ENCODE measurements at regions not wholly inside any gene's neighbourhood (a gene's known extent, or its start where the extent isn't known, plus 50 kb on each side); places are given as distances from the start of the nearest gene placed in this dataset.
A peak's percentile ranks its signal among the peaks of the same experiment; 100 is the strongest.

DNA sequence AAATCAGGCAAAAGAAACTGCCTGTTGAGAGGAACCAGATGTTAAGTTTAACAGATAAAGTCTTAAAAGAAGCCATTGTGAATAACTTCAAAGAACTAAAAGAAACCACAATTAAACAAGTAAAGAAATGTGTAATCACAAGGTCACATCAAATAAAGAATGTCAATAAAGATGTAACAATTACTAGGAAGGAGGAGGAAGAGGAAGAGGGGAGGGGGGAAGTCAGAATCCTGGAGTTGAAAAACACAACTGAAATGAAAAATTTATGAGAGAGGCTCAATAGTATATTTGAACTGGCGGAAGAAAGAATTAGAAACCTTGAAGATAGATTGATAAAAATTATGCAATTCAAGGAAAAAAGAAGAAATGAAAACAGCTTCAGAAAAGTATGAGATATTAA, 88.4 kb upstream of the CRIM1 start:
- peaks cover 4% of the 10 kb centered on the region for H3K27me3 Mint-ChIP-seq
- H3K27ac Mint-ChIP-seq = no peak overlapping the region
- ChIA-PET POLR2A (no interaction called here), CTCF (no interaction called here)
- H3K9me3 Mint-ChIP-seq = peaks cover 16% of the 10 kb centered on the region
- no peak for DNase-seq
- no peak overlapping the region for H3K4me3 Mint-ChIP-seq
- H3K4me1 Mint-ChIP-seq = peaks cover 12% of the 10 kb centered on the region
- H3K36me3 Mint-ChIP-seq (ENCODE audit: low read depth) = peaks cover 9% of the 10 kb centered on the region

DNA sequence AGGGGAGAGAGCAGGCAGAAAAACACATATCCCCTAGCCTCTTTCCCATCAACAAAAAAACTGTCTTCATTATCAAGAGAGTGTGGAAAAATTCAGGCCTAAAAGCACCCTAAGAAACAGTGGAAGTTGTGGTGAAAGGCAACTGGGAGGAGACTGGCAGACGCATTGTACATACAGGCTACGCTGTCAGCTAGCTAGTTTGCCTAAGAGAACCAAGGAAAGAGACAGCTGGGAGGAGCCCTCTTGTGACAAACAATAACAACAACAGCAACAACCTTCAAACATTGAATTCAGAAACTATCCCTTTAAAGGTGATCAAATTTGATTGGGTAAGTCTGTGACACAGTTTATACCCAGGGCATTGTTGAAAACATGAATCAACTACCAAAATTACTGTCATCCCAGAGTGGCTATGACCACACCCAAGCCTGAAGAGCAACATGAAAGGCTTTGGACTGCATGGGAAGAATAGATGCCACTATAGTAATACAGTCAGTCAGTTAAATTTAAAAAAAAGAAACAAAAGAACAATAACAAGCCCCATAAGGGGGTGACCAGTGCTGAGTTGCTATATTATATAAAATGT, 88.9 kb upstream of the CRIM1 start:
- DNase-seq = no peak
- ChIA-PET CTCF (interaction anchor here (0.6 kb wide), 1 partner anchor 320 kb away, joined by 3 read pairs; no protein-coding TSS in a partner anchor), POLR2A (no interaction called here)
- H3K4me3 Mint-ChIP-seq = no peak overlapping the region
- peaks cover 4% of the 10 kb centered on the region for H3K27me3 Mint-ChIP-seq
- H3K4me1 Mint-ChIP-seq = peaks cover 12% of the 10 kb centered on the region
- no peak overlapping the region for H3K27ac Mint-ChIP-seq
- H3K9me3 Mint-ChIP-seq = peaks cover 16% of the 10 kb centered on the region
- peaks cover 9% of the 10 kb centered on the region for H3K36me3 Mint-ChIP-seq (ENCODE audit: low read depth)

DNA sequence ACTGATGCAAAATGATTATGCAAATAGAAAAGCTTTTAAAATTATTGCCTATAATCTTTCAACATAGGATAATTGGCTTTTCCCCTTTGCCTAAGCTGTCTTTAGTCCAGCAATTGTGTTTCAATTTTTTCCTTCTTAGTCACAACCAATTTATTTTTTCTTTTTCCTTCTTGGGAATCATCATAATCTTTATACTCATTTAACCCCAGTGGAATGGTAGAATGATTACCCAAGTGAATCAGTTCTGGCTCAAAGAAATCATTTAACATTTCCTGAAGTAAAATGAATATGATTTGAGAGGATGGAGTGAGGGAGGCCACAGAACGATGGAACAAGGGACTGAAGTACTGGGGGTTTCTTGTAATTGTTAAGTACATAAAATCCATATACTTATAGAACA, 93.0 kb upstream of the CRIM1 start:
- POLR2A ChIA-PET = no interaction called here
- H3K27ac Mint-ChIP-seq = no peak overlapping the region

DNA sequence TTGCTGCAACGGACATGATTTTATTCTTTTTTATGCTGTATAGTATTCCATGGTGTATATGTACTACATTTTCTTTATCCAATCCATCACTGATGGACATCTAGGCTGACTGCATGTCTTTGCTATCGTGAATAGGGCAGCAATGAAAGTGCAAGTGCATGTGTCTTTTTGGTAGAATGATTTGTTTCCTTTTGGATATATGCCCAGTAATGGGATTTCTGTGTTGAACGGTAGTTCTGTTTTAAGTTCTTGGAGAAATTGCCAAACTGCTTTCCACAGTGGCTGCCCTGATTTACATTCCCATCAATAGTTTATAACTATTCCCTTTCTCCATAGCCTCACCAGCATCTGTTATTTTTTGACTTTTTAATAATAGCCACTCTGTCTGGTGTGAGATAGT, 99.7 kb upstream of the CRIM1 start:
- POLR2A ChIA-PET = no interaction called here

More for the DNA sequence above, 93.0 kb upstream of the CRIM1 start:
- Mint-ChIP-seq H3K4me3 (no peak overlapping the region), H3K27me3 (peaks cover 7% of the 10 kb centered on the region), H3K36me3 (ENCODE audit: low read depth) (peaks cover 9% of the 10 kb centered on the region), H3K9me3 (peaks cover 17% of the 10 kb centered on the region), H3K4me1 (peaks cover 2% of the 10 kb centered on the region)
- CTCF ChIA-PET = no interaction called here
- no peak for DNase-seq

DNA sequence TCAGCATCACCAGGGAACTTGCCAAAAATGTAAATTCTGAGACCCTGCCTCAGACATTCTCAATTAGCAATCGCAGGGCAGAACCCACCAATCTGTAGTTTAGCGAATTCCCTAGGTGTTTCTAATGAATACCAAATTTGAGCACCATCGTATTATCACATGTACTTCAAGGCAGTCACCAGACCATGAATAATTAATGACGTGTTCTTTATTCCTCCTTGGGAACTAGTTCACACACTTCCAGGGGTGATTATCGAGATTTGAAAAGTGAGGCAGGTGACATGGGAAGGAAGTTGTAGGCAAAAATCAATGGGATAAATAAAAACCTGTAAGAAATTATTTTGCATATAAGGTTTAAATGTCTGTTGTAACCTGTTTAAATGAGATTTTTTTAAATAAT, 102.5 kb upstream of the CRIM1 start:
- H3K4me1 Mint-ChIP-seq = peaks cover 3% of the 10 kb centered on the region
- no peak for DNase-seq
- H3K9me3 Mint-ChIP-seq = peaks cover 4% of the 10 kb centered on the region
- H3K36me3 Mint-ChIP-seq (ENCODE audit: low read depth) = peaks cover 8% of the 10 kb centered on the region
- H3K4me3 Mint-ChIP-seq = no peak overlapping the region
- ChIA-PET POLR2A (no interaction called here), CTCF (no interaction called here)
- H3K27me3 Mint-ChIP-seq = peaks cover 32% of the 10 kb centered on the region
- no peak overlapping the region for H3K27ac Mint-ChIP-seq

More for the DNA sequence above, 99.7 kb upstream of the CRIM1 start:
- Mint-ChIP-seq H3K4me1 (no peaks in the 10 kb centered on the region), H3K36me3 (ENCODE audit: low read depth) (no peaks in the 10 kb centered on the region), H3K4me3 (no peak overlapping the region), H3K9me3 (peaks cover 2% of the 10 kb centered on the region), H3K27me3 (peaks cover 30% of the 10 kb centered on the region), H3K27ac (no peak overlapping the region)
- DNase-seq = no peak
- CTCF ChIA-PET = no interaction called here

DNA sequence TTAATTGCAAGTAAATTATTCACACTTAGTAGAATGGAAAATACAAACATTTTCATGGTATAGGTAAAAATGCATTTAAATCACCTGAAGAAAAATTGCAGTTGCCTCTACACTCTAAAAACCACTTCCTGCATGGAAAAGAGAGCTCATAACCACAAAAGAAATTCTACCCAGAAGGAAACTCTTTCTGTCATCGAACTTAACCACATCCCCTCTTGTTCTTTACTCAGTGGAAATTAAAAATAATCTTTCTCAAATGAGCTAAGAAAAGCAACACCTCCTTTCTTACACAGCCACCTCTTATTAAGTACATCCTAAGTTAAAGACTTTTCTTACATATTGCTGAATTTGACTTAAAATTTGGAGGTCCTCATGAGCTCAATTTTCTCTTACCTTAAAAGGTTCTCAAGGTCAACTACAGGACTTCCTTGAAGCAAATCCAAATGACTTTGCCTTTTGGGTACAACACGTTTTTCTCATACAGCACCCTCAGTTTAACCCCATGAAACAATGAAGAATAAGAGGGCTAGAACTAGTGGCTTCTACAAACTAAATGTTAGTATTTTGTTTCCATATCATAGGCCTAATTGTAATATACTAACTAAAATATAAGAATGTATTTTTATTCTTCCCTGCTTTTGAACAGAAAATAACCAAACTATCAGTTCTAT, 109.1 kb upstream of the CRIM1 start:
- Mint-ChIP-seq H3K36me3 (ENCODE audit: low read depth) (peaks cover 27% of the 10 kb centered on the region), H3K9me3 (peaks cover 9% of the 10 kb centered on the region), H3K27me3 (peaks cover 11% of the 10 kb centered on the region), H3K4me3 (peak overlapping the region; percentile 52), H3K4me1 (peaks cover 63% of the 10 kb centered on the region), H3K27ac (peak overlapping the region; percentile 92)
- ChIA-PET POLR2A (interaction anchor here (0.6 kb wide), 1 partner anchor 99 kb away, joined by 3 read pairs; no protein-coding TSS in a partner anchor), CTCF (interaction anchor here (0.8 to 1.7 kb wide), 3 partner anchors 10 to 19 kb away, joined by 3 to 4 read pairs (median 3); no protein-coding TSS in a partner anchor)
- peak; percentile 48 for DNase-seq

DNA sequence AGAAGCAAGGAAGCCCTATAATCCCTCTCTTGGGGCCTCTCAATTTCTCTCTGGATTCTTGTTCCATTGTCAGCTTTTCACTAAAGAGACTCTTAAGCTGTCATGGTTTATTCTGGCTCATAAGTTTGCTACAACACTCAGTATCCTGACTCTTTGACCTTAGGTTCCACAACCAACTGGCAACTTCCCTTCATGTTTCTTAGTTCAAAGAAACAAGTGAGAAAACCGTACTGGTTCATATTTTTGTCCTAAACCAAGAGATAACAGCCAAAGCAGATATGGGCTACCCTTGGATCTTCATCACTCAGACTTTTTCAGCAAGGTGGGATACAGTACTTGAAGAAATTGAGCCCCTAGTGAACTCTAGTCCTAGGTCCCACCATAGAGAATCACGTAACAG, 109.9 kb upstream of the CRIM1 start:
- H3K27me3 Mint-ChIP-seq = peaks cover 8% of the 10 kb centered on the region
- peaks cover 71% of the 10 kb centered on the region for H3K4me1 Mint-ChIP-seq
- H3K27ac Mint-ChIP-seq = peak overlapping the region; percentile 92
- CTCF ChIA-PET = interaction anchor here (1.0 to 1.7 kb wide), 2 partner anchors 9 to 11 kb away, joined by 3 to 4 read pairs; no protein-coding TSS in a partner anchor
- no peak for DNase-seq
- peaks cover 9% of the 10 kb centered on the region for H3K9me3 Mint-ChIP-seq
- peak overlapping the region; percentile 27 for H3K4me3 Mint-ChIP-seq
- H3K36me3 Mint-ChIP-seq (ENCODE audit: low read depth) = peaks cover 27% of the 10 kb centered on the region
- POLR2A ChIA-PET = interaction anchor here (0.6 kb wide), 1 partner anchor 99 kb away, joined by 3 read pairs; no protein-coding TSS in a partner anchor

DNA sequence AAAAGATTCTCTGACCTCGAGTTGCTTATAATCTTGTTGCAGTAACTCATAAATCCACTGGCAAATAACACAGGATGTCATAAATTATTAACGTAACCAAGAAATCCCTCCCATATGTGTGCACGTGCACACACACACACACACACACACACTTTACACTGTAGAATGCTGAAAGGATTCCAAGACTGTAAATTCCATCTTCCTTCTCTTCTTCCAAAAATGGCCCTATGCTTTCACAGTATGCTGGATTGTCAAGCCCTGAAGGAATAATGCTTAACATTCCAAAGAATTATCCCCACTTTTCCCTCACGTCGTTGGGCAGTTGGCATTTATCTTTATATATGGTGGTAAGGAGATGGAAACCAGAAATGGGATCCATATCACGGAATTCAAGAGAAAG, 117.5 kb upstream of the CRIM1 start:
- Mint-ChIP-seq H3K27me3 (peaks cover 26% of the 10 kb centered on the region), H3K36me3 (ENCODE audit: low read depth) (peaks cover 18% of the 10 kb centered on the region), H3K9me3 (peaks cover 17% of the 10 kb centered on the region), H3K27ac (no peak overlapping the region), H3K4me1 (peaks cover 51% of the 10 kb centered on the region), H3K4me3 (no peak overlapping the region)
- no peak for DNase-seq
- CTCF ChIA-PET = no interaction called here
- POLR2A ChIA-PET = no interaction called here

DNA sequence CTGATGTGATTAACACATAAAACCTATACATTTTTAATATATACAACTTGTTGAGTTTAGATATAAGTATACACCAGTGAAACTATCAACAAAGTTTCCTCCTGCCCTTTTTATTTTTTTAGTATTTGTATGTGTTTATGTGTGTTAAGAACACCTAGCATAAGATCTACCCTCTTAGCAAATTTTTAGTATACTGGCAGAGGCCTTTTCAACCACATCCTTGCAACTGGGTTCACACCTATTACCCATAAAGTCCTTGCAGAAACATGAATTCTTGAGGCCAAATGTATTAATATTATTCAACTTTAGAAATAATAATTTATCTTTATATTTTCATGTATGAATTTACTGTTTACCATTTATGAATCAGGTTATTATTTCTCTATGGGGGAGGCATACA, 119.7 kb upstream of the CRIM1 start:
- no peak for DNase-seq
- no peak overlapping the region for H3K27ac Mint-ChIP-seq
- H3K27me3 Mint-ChIP-seq = peaks cover 26% of the 10 kb centered on the region
- no peak overlapping the region for H3K4me3 Mint-ChIP-seq
- POLR2A ChIA-PET = no interaction called here
- H3K36me3 Mint-ChIP-seq (ENCODE audit: low read depth) = peaks cover 10% of the 10 kb centered on the region
- CTCF ChIA-PET = interaction anchor here (1.1 to 1.5 kb wide), 2 partner anchors 10 kb away, joined by 3 to 4 read pairs; no protein-coding TSS in a partner anchor
- peaks cover 13% of the 10 kb centered on the region for H3K9me3 Mint-ChIP-seq
- H3K4me1 Mint-ChIP-seq = peaks cover 30% of the 10 kb centered on the region

DNA sequence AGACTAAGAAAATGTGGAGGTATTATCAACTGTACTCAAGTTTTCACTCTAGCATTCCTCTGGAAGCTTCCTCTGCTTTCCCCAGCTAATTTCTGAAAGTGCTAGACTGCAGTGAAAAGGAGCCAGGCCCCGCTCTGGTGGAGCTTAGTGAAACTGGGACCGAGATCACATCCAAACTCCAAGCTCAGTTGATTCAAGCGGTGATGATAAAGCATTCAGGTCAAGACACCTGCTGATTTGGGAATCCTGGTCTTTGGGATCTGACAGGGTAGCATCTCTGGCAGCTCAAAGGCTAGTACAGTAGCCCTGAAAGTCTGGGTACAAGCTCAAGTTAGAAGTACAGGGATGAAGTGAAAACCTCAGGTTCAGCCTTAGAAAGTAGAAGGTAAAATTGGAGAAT, 120.2 kb upstream of the CRIM1 start:
- POLR2A ChIA-PET = no interaction called here
- H3K27ac Mint-ChIP-seq = no peak overlapping the region
- no peak overlapping the region for H3K4me3 Mint-ChIP-seq
- CTCF ChIA-PET = interaction anchor here (1.5 kb wide), 1 partner anchor 10 kb away, joined by 4 read pairs; no protein-coding TSS in a partner anchor
- peaks cover 28% of the 10 kb centered on the region for H3K27me3 Mint-ChIP-seq
- no peak for DNase-seq
- H3K4me1 Mint-ChIP-seq = peaks cover 25% of the 10 kb centered on the region
- H3K36me3 Mint-ChIP-seq (ENCODE audit: low read depth) = peaks cover 10% of the 10 kb centered on the region
- H3K9me3 Mint-ChIP-seq = peaks cover 13% of the 10 kb centered on the region

DNA sequence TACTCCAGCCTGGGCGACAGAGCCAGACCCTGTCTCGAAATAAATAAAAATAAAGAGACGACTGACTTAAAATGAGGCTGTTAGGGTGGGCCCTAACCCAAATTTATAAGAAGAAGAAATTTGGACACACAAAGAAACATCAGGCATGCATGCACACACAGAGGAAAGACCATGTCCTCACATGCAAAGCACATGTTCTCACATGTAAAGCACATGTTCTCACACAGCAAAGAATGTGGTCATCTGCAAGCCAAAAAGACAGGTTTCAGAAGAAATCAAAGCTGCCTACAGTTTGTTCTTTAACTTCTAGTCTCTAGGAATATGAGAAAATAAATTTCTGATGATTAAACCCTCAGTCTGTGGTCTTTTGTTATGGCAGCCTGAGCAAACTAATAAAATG, 132.3 kb upstream of the CRIM1 start:
- H3K27me3 Mint-ChIP-seq = peaks cover 9% of the 10 kb centered on the region
- H3K4me3 Mint-ChIP-seq = no peak overlapping the region
- POLR2A ChIA-PET = no interaction called here
- no peaks in the 10 kb centered on the region for H3K4me1 Mint-ChIP-seq
- no peaks in the 10 kb centered on the region for H3K36me3 Mint-ChIP-seq (ENCODE audit: low read depth)
- CTCF ChIA-PET = no interaction called here
- no peak overlapping the region for H3K27ac Mint-ChIP-seq
- no peak for DNase-seq
- no peaks in the 10 kb centered on the region for H3K9me3 Mint-ChIP-seq

DNA sequence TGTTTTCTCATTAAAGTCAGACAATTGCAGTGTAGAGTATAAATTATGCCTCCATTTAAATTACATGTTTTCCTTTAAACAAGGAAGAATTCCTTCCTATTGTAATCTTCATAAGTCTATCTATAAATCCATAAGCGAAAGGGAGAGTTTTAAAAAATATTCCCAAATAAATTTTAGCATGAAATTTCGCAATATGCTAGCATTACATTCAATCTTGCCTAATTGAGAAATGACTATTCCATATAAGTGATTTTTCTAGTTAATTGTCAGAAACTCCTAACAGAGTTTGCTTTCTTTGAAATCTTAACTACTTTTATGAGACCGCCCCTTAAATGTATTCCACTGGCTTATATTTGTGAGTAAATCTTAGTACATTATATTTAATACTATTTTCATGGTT, 133.1 kb upstream of the CRIM1 start:
- no peaks in the 10 kb centered on the region for H3K36me3 Mint-ChIP-seq (ENCODE audit: low read depth)
- ChIA-PET POLR2A (no interaction called here), CTCF (no interaction called here)
- H3K4me1 Mint-ChIP-seq = no peaks in the 10 kb centered on the region
- H3K4me3 Mint-ChIP-seq = no peak overlapping the region
- peaks cover 6% of the 10 kb centered on the region for H3K27me3 Mint-ChIP-seq
- no peak for DNase-seq
- H3K9me3 Mint-ChIP-seq = no peaks in the 10 kb centered on the region
- no peak overlapping the region for H3K27ac Mint-ChIP-seq

DNA sequence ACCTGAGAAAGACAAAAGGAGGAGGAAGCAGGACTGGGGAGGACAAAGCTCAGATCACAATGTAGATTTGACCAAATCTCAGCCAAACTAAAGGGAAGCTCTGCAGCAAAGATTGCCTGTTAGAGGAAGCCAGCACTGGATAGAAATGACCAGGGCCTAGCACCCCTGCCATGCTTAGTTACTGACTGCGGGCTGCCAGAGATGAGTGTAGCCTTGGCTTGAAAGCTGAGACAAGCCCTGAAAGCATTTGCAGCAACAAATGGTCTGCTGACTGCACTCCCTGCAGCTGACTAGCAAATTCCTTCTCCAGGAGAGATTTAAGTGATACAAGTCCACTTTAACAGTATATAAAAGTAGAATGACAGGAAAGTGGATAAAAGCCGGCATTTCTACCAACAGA, 140.9 kb upstream of the CRIM1 start:
- no peaks in the 10 kb centered on the region for H3K27me3 Mint-ChIP-seq
- no peaks in the 10 kb centered on the region for H3K4me1 Mint-ChIP-seq
- ChIA-PET POLR2A (no interaction called here), CTCF (interaction anchor here (0.6 kb wide), 1 partner anchor 126 kb away, joined by 3 read pairs; no protein-coding TSS in a partner anchor)
- H3K27ac Mint-ChIP-seq = no peak overlapping the region
- no peaks in the 10 kb centered on the region for H3K36me3 Mint-ChIP-seq (ENCODE audit: low read depth)
- H3K9me3 Mint-ChIP-seq = peaks cover 11% of the 10 kb centered on the region
- no peak overlapping the region for H3K4me3 Mint-ChIP-seq
- no peak for DNase-seq

All from activated CD4-positive, alpha-beta T cell treated with anti-CD3 and anti-CD28 coated beads, Interleukin-2, amount 10 ng/mL, durations not matched to agents 7 days and 5 days (primary cell).